ENCODE measurements at regions not wholly inside any gene's neighbourhood (a gene's known extent, or its start where the extent isn't known, plus 50 kb on each side); places are given as distances from the start of the nearest gene placed in this dataset.

DNA sequence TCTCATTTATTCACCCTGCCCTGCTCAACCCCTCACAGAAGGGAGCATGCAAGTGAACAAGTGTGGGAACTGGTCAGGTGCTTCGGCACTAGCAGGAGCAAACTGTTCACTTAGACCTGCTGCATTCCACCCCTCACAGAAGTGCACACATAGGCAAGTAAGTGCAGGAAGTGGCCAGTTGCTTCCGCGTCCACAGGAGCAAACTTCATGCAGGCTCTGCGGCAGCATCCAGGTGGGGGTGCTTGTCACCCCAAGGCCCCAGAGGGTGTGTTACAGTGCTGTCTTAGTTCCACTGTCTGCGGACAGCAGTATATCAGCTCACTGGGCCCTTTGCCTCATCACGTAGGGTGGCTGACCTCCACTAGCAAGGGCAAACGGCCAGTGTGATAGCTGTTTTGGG lies 167.3 kb upstream of the AVPR1A start:
- in situ Hi-C loops (cut with MboI) (no loop called here), intact Hi-C loops (cut with micrococcal nuclease; ENCODE audit: unreplicated experiment) (no loop called here)
- no peak for FAIRE-seq
- ChIA-PET CTCF (no interaction called here), POLR2A (no interaction called here), RAD21 (ENCODE audit: unreplicated experiment) (no interaction called here), SMC1A (ENCODE audit: uncharacterized antibody, unreplicated experiment) (no interaction called here)
- Histone ChIP-seq H3K27me3 (replicated peaks in 1 of 2; ENCODE audit: control insufficient read depth in 2 of 2, insufficient read depth in 2 of 2, low read length in 1 of 2) (no peaks in the 10 kb centered on the region), H3K4me1 (ENCODE audit: control insufficient read depth, insufficient read depth, low read length) (no peaks in the 10 kb centered on the region), H3K79me2 (ENCODE audit: control insufficient read depth, insufficient read depth, low read length) (no peaks in the 10 kb centered on the region), H3K36me3 (ENCODE audit: control insufficient read depth in 2 of 2, insufficient read depth in 2 of 2, low read length in 1 of 2) (no peaks in the 10 kb centered on the region), H2AFZ (ENCODE audit: control insufficient read depth, low read depth, low read length) (no peak overlapping the region), H3K27ac (ENCODE audit: control insufficient read depth, insufficient read depth) (no peak overlapping the region), H4K20me1 (ENCODE audit: control insufficient read depth, insufficient read depth) (no peaks in the 10 kb centered on the region), H3K4me3 (no peak overlapping the region), H3K9ac (ENCODE audit: control insufficient read depth, insufficient read depth, low read length) (no peak overlapping the region), H3K4me2 (ENCODE audit: control insufficient read depth, insufficient read depth) (no peak overlapping the region), H3K9me3 (replicated peaks; ENCODE audit: control insufficient read depth, insufficient read depth, low read length) (no peaks in the 10 kb centered on the region)
- 45% methylated on average over 7 of the region's 7 CpGs for WGBS (ENCODE audit: insufficient coverage, insufficient replicate concordance, low lambda C conversion rate, missing lambda C conversion rate)
- no peak for DNase-seq (ENCODE audit: low read depth, low spot score)
- no peak for ATAC-seq
- no TSS peak for BruUV-seq (replicated peaks)
- TF ChIP-seq CBX3 (IDR thresholded peaks at IDR 0.05; ENCODE audit: borderline replicate concordance, low read depth): no peak
- TF ChIP-seq CHD2 (IDR thresholded peaks at IDR 0.05; ENCODE audit: borderline replicate concordance, low read depth, low read length): no peak
- TF ChIP-seq, protein P1, sequence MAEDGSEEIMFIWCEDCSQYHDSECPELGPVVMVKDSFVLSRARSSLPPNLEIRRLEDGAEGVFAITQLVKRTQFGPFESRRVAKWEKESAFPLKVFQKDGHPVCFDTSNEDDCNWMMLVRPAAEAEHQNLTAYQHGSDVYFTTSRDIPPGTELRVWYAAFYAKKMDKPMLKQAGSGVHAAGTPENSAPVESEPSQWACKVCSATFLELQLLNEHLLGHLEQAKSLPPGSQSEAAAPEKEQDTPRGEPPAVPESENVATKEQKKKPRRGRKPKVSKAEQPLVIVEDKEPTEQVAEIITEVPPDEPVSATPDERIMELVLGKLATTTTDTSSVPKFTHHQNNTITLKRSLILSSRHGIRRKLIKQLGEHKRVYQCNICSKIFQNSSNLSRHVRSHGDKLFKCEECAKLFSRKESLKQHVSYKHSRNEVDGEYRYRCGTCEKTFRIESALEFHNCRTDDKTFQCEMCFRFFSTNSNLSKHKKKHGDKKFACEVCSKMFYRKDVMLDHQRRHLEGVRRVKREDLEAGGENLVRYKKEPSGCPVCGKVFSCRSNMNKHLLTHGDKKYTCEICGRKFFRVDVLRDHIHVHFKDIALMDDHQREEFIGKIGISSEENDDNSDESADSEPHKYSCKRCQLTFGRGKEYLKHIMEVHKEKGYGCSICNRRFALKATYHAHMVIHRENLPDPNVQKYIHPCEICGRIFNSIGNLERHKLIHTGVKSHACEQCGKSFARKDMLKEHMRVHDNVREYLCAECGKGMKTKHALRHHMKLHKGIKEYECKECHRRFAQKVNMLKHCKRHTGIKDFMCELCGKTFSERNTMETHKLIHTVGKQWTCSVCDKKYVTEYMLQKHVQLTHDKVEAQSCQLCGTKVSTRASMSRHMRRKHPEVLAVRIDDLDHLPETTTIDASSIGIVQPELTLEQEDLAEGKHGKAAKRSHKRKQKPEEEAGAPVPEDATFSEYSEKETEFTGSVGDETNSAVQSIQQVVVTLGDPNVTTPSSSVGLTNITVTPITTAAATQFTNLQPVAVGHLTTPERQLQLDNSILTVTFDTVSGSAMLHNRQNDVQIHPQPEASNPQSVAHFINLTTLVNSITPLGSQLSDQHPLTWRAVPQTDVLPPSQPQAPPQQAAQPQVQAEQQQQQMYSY (CRISPR knock-in tag; IDR thresholded peaks at IDR 0.05): no peak
- TF ChIP-seq FOXM1 (IDR thresholded peaks at IDR 0.05; ENCODE audit: low read depth, low read length): no peak
- TF ChIP-seq, protein P2, sequence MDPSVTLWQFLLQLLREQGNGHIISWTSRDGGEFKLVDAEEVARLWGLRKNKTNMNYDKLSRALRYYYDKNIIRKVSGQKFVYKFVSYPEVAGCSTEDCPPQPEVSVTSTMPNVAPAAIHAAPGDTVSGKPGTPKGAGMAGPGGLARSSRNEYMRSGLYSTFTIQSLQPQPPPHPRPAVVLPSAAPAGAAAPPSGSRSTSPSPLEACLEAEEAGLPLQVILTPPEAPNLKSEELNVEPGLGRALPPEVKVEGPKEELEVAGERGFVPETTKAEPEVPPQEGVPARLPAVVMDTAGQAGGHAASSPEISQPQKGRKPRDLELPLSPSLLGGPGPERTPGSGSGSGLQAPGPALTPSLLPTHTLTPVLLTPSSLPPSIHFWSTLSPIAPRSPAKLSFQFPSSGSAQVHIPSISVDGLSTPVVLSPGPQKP (IDR thresholded peaks at IDR 0.05; ENCODE audit: low read depth, low read length): no peak
- TF ChIP-seq MEF2B (IDR thresholded peaks at IDR 0.05; ENCODE audit: partially characterized antibody, poor library complexity, severe bottlenecking): no peak
- no peak for TF ChIP-seq ZNF384 (IDR thresholded peaks at IDR 0.05; ENCODE audit: borderline replicate concordance, low read depth, low read length)
- TF ChIP-seq, protein P3, sequence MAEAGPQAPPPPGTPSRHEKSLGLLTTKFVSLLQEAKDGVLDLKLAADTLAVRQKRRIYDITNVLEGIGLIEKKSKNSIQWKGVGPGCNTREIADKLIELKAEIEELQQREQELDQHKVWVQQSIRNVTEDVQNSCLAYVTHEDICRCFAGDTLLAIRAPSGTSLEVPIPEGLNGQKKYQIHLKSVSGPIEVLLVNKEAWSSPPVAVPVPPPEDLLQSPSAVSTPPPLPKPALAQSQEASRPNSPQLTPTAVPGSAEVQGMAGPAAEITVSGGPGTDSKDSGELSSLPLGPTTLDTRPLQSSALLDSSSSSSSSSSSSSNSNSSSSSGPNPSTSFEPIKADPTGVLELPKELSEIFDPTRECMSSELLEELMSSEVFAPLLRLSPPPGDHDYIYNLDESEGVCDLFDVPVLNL (IDR thresholded peaks at IDR 0.05; ENCODE audit: low read depth, low read length): no peak
- TF ChIP-seq ATF7 (IDR thresholded peaks at IDR 0.05; ENCODE audit: low read depth): no peak
- TF ChIP-seq EP300 (IDR thresholded peaks at IDR 0.05; ENCODE audit: borderline replicate concordance in 1 of 2, control insufficient read depth in 1 of 2, low read depth in 2 of 2, low read length in 2 of 2): no peak
- no peak for TF ChIP-seq SMAD1 (IDR thresholded peaks at IDR 0.05; ENCODE audit: low read depth, partially characterized antibody)
- TF ChIP-seq YY1 (IDR thresholded peaks at IDR 0.05; ENCODE audit: low read depth, low read length): no peak
- TF ChIP-seq FOXK2 (IDR thresholded peaks at IDR 0.05): no peak
- no peak for TF ChIP-seq MTA2 (IDR thresholded peaks at IDR 0.05; ENCODE audit: low read depth)
- TF ChIP-seq MEF2A (IDR thresholded peaks at IDR 0.05; ENCODE audit: insufficient read depth, low read depth, low read length): no peak
- no peak for TF ChIP-seq NFYA (IDR thresholded peaks at IDR 0.05; ENCODE audit: borderline replicate concordance, low read depth, low read length)
- TF ChIP-seq POLR2A (IDR thresholded peaks at IDR 0.05; ENCODE audit: low read depth, low read length): no peak
- TF ChIP-seq BCL11A (IDR thresholded peaks at IDR 0.05; ENCODE audit: low read depth, low read length): no peak

Measured in GM12878 (cell line).